NCI-H2196 (cell line): ENCODE measurements at regions not wholly inside any gene's neighbourhood (a gene's known extent, or its start where the extent isn't known, plus 50 kb on each side); places are given as distances from the start of the nearest gene placed in this dataset.
"Not testable (repeated sequence)": the region's sequence is repeated elsewhere in the genome, so short reads cannot be mapped to it uniquely, and the experiment has no call there.

ENCODE experiments used
- DNase-seq: peaks from one replicate; lab custom pipeline; 2025; ENCODE audit not compliant: unreplicated experiment; lab: John Stamatoyannopoulos, UW

GRCh38 chr5:57659886-57660285 is 177.3 kb upstream of the ACTBL2 start:
- no peak for DNase-seq

- no peak for DNase-seq
Observed at GRCh38 chr5:57658018-57658417, 175.4 kb upstream of the ACTBL2 start.

- DNase-seq = no peak
Observed at GRCh38 chr5:57655228-57655627, 172.6 kb upstream of the ACTBL2 start.

- no peak for DNase-seq
Observed at GRCh38 chr5:57653636-57654290, 171.2 kb upstream of the ACTBL2 start.

GRCh38 chr5:57651127-57651526 is 168.5 kb upstream of the ACTBL2 start:
- no peak for DNase-seq

- DNase-seq = no peak
Observed at GRCh38 chr5:57650360-57651069, 167.9 kb upstream of the ACTBL2 start.

- no peak for DNase-seq
Observed at GRCh38 chr5:57642698-57643097, 160.1 kb upstream of the ACTBL2 start.

GRCh38 chr5:57642066-57642465 is 159.5 kb upstream of the ACTBL2 start:
- no peak for DNase-seq

- DNase-seq = no peak
Observed at GRCh38 chr5:57635146-57635777, 152.7 kb upstream of the ACTBL2 start.

GRCh38 chr5:57632937-57633336 is 150.3 kb upstream of the ACTBL2 start:
- DNase-seq = no peak

GRCh38 chr5:57631139-57631538 is 148.5 kb upstream of the ACTBL2 start:
- DNase-seq = not testable (repeated sequence)

GRCh38 chr5:57627661-57628060 is 145.1 kb upstream of the ACTBL2 start:
- DNase-seq = no peak

GRCh38 chr5:57626703-57627102 is 144.1 kb upstream of the ACTBL2 start:
- DNase-seq = no peak

- DNase-seq = no peak
Observed at GRCh38 chr5:57621624-57622023, 139.0 kb upstream of the ACTBL2 start.

- no peak for DNase-seq
Observed at GRCh38 chr5:57618767-57619381, 136.3 kb upstream of the ACTBL2 start.

GRCh38 chr5:57613741-57614140 is 131.1 kb upstream of the ACTBL2 start:
- DNase-seq = no peak

GRCh38 chr5:57611177-57611576 is 128.6 kb upstream of the ACTBL2 start:
- no peak for DNase-seq

GRCh38 chr5:57608542-57608941 is 125.9 kb upstream of the ACTBL2 start:
- no peak for DNase-seq

GRCh38 chr5:57601996-57602395 is 119.4 kb upstream of the ACTBL2 start:
- DNase-seq = no peak

GRCh38 chr5:57600321-57600720 is 117.7 kb upstream of the ACTBL2 start:
- no peak for DNase-seq

- DNase-seq = no peak
Observed at GRCh38 chr5:57598756-57599155, 116.1 kb upstream of the ACTBL2 start.

GRCh38 chr5:57598097-57598496 is 115.5 kb upstream of the ACTBL2 start:
- DNase-seq = no peak
